ENCODE measurements at regions not wholly inside any gene's neighbourhood (a gene's known extent, or its start where the extent isn't known, plus 50 kb on each side); places are given as distances from the start of the nearest gene placed in this dataset.

DNA sequence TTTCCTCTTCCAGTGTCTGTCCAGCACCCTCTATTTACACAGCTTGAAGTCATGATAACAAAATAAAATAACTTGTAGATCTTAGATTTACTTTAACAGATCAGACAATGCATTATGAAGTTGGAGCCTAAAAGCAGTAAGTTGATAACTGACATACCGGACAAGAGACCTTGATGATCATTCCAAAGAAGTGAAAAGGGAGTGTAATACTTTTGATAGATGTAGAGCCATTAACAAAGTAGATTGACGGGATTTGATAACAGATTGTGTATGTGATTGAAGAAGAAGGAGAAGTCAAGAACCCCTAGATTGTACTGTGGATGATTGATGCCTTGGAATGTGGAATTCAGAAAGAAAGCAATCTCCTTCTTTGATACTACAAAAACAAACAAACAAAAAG, 403.8 kb upstream of the MGAT4C start:
- TF ChIP-seq POLR2A (IDR thresholded peaks at IDR 0.05; ENCODE audit: low read depth, low read length), result no peak
- TF ChIP-seq POLR2AphosphoS5 (IDR thresholded peaks at IDR 0.05; ENCODE audit: low read depth, low read length), result no peak
- TF ChIP-seq PAX5 (IDR thresholded peaks at IDR 0.05; ENCODE audit: insufficient read depth, low read length, severe bottlenecking), result no peak
- TF ChIP-seq TAF1 (IDR thresholded peaks at IDR 0.05; ENCODE audit: low read depth, low read length), result no peak

All from GM12891 (cell line).